Colonic mucosa (tissue), 4 donors: ENCODE measurements at regions not wholly inside any gene's neighbourhood (a gene's known extent, or its start where the extent isn't known, plus 50 kb on each side); places are given as distances from the start of the nearest gene placed in this dataset.

Experiments
- DNase-seq: peaks from one replicate; pipeline ENCODE4 v3.0.0-alpha.2; 2020
- H3K27ac ChIP-seq: fragments of 200-600 bp; one replicate; pipeline ENCODE4 v1.8.0; 2021
- H3K27me3 ChIP-seq: fragments of 200-600 bp; one replicate; pipeline ENCODE4 v1.8.0; 2021
- H3K36me3 ChIP-seq: fragments of 200-600 bp; one replicate; pipeline ENCODE4 v1.8.0; 2021
- H3K4me1 ChIP-seq: fragments of 200-600 bp; one replicate; pipeline ENCODE4 v1.8.0; 2021; ENCODE audit warnings: mild to moderate bottlenecking
- H3K4me3 ChIP-seq: fragments of 200-600 bp; one replicate; pipeline ENCODE4 v1.8.0; 2021
- H3K9ac ChIP-seq, 2 donors: one replicate each; pipeline ENCODE4 v1.7.0; 2013; ENCODE audit warnings: control low read depth in 2 of 2, low read depth in 2 of 2, low read length in 2 of 2
- H3K9me3 ChIP-seq: fragments of 200-600 bp; one replicate; pipeline ENCODE4 v1.8.0; 2021
- intact Hi-C: fragments of 100-400 bp; cut with DNase I; formaldehyde crosslinking; loops from one replicate; pipeline ENCODE4 v1.14.1; 2022
- TF ChIP-seq, protein P1 (sequence below): fragments of 200-600 bp; IDR thresholded peaks from one replicate; pipeline ENCODE4 v1.8.0; 2022; ENCODE audit warnings: antibody characterized with exemption, mild to moderate bottlenecking
- donor health status: healthy.
- donor health status: DM: no; HTN: no; CAD: no.
- donor health status: DM: no; HTN: no; CAD: no.

GRCh38 chr7:25625306-25625992, 397.2 kb upstream of the NPVF start:
- intact Hi-C loops, result no loop called here
- Histone ChIP-seq H3K4me1 (no peaks in the 10 kb centered on the region), H3K36me3 (no peaks in the 10 kb centered on the region), H3K27ac (no peak overlapping the region), H3K9me3 (no peaks in the 10 kb centered on the region), H3K4me3 (no peak overlapping the region), H3K9ac (no peak overlapping the region), H3K27me3 (no peaks in the 10 kb centered on the region)
- TF ChIP-seq, protein P1, sequence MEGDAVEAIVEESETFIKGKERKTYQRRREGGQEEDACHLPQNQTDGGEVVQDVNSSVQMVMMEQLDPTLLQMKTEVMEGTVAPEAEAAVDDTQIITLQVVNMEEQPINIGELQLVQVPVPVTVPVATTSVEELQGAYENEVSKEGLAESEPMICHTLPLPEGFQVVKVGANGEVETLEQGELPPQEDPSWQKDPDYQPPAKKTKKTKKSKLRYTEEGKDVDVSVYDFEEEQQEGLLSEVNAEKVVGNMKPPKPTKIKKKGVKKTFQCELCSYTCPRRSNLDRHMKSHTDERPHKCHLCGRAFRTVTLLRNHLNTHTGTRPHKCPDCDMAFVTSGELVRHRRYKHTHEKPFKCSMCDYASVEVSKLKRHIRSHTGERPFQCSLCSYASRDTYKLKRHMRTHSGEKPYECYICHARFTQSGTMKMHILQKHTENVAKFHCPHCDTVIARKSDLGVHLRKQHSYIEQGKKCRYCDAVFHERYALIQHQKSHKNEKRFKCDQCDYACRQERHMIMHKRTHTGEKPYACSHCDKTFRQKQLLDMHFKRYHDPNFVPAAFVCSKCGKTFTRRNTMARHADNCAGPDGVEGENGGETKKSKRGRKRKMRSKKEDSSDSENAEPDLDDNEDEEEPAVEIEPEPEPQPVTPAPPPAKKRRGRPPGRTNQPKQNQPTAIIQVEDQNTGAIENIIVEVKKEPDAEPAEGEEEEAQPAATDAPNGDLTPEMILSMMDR, result no peak
- no peak for DNase-seq

DNA sequence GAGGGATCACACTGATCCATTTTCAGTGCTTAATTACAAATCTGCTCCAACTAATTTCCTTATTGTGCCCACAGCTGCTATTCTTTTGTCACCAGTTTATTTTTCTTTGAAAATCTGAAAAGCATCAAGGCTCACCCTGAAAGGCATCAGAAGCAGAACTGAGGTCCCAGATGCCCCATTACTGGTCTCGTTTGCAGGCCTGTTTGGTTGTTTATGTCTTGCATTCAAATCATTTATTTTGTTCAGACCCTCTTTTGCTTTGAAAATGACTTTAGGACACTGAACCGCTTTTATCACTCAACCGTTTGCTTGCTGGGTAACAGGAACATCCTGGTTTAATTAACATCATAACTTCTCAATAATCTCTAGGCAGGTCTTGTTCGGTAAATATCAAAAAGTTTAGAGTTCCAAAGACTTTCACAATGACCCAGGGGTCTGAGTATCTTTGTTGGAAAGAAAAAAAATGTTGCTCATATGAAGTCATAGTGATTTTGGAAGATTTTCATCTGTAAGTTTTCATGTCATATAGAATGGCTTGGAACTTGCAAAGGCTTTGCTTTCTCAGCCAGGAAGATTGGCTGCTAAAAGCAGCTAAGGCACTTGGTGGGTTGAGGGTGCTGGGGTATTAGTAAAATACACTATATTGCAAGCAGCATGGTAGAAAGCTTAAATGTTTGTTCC, 398.3 kb upstream of the NPVF start:
- H3K27me3 ChIP-seq, result no peaks in the 10 kb centered on the region
- H3K9me3 ChIP-seq, result no peaks in the 10 kb centered on the region
- H3K36me3 ChIP-seq, result no peaks in the 10 kb centered on the region
- TF ChIP-seq, protein P1, result no peak
- no peak overlapping the region for H3K9ac ChIP-seq
- no peak overlapping the region for H3K27ac ChIP-seq
- H3K4me3 ChIP-seq, result no peak overlapping the region
- DNase-seq, result no peak
- intact Hi-C loops, result no loop called here
- H3K4me1 ChIP-seq, result no peaks in the 10 kb centered on the region

DNA sequence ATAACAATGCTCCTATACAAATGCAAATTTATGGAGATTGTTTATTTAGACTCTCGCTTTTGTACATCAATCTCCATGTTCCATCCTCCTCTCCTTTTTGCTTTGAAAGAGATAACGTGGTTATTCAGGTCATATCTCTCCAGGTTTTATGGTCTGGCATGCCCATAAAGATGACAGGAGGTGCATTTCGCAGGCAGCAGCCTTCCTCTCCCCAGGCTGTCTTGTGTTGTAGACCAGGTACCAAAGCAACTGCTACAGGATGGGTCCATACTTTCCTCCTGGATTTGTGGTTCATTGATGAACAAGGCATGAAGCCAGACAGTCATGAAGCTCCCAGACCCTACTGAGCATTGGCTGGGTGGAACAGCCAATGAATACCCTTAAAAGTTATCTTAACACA, 400.2 kb upstream of the NPVF start:
- no peak for DNase-seq
- H3K4me1 ChIP-seq, result no peaks in the 10 kb centered on the region
- no peaks in the 10 kb centered on the region for H3K27me3 ChIP-seq
- no peak overlapping the region for H3K4me3 ChIP-seq
- intact Hi-C loops, result no loop called here
- H3K36me3 ChIP-seq, result no peaks in the 10 kb centered on the region
- TF ChIP-seq, protein P1, result no peak
- no peak overlapping the region for H3K27ac ChIP-seq
- H3K9me3 ChIP-seq, result no peaks in the 10 kb centered on the region
- H3K9ac ChIP-seq, result no peak overlapping the region

DNA sequence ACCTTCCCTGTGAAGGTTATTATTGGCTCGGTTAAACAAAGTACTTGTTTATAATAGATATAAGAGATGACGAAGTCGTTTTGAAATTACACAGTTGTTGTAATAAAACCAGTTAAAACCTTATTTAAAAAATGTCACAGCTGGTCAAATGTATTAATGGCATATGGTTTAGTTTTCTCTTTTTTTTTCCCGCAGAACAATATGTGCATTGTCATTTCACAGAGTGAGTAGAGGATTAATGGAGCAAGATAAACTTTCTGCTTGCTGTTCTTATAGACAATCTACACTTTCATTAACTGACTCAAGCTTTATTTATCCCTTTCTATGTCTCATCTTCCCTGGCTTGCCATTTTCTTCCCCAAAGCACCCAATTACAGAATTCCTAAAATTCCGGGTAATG, 404.3 kb upstream of the NPVF start:
- Histone ChIP-seq H3K9ac (no peak overlapping the region), H3K27ac (no peak overlapping the region), H3K36me3 (no peaks in the 10 kb centered on the region), H3K27me3 (no peaks in the 10 kb centered on the region), H3K4me3 (no peak overlapping the region), H3K9me3 (no peaks in the 10 kb centered on the region), H3K4me1 (no peaks in the 10 kb centered on the region)
- no peak for DNase-seq
- TF ChIP-seq, protein P1, result no peak
- intact Hi-C loops, result no loop called here

DNA sequence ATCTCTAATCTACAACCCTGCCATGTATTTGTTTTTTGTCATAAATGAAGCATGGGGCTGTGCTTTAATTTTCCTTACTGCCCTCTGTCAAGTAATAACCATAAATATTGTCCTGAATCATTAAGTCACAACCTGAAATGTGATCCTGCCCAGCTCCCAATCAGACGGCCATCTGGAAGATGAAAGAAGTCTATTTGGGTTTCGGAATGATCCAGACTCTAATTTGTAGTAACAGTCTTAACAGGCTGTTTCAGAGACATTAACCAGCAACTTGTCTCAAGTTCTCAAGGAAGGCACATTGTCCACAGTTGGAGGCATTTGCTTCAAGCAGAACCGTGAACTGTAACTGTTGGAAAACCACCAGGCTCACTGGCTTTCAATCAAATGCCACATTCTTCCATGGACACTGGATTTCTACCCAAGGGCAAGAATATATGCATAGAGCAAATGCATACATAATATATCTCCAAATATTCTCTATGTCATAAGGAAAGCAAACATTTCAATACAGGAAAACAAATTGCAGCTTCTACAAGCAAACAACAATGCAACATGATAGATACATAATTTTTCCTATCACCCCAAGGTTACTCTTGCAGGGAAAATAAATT, 405.2 kb upstream of the NPVF start:
- H3K4me1 ChIP-seq, result no peaks in the 10 kb centered on the region
- H3K9me3 ChIP-seq, result no peaks in the 10 kb centered on the region
- intact Hi-C loops, result no loop called here
- no peaks in the 10 kb centered on the region for H3K36me3 ChIP-seq
- no peak overlapping the region for H3K9ac ChIP-seq
- no peaks in the 10 kb centered on the region for H3K27me3 ChIP-seq
- no peak overlapping the region for H3K27ac ChIP-seq
- no peak overlapping the region for H3K4me3 ChIP-seq
- TF ChIP-seq, protein P1, result no peak
- DNase-seq, result no peak
